Activated T-cell treated with anti-CD3 and anti-CD28 coated beads for 48 hours (primary cell): ENCODE measurements at regions not wholly inside any gene's neighbourhood (a gene's known extent, or its start where the extent isn't known, plus 50 kb on each side); places are given as distances from the start of the nearest gene placed in this dataset.
"Not testable (repeated sequence)": the region's sequence is repeated elsewhere in the genome, so short reads cannot be mapped to it uniquely, and the experiment has no call there.

Experiments
- DNase-seq: peaks from one replicate; pipeline ENCODE4 v3.0.0-alpha.2; 2020; ENCODE audit warnings: low read depth

DNA sequence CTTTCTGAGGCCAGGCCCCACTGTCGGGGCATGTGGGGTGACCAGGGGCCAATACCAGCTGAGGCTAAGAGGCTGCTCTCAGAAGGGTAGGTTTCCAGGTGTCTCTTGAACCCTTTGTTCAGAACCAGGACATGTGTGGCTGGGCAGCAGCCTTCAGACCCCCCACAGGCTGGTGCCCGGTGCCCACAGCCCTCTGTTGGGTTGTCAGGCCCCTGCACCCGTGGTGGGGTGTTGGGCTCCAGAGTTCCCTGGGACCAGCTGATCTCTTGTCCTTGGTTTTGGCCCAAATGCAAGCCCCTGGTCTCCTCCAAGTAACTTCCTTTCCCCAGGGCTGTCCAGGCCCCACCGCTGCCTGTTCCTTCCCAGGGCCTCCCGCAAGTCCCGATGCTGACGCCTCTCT is 226.0 kb downstream of the TMEM121 start:
- DNase-seq: not testable (repeated sequence)

DNA sequence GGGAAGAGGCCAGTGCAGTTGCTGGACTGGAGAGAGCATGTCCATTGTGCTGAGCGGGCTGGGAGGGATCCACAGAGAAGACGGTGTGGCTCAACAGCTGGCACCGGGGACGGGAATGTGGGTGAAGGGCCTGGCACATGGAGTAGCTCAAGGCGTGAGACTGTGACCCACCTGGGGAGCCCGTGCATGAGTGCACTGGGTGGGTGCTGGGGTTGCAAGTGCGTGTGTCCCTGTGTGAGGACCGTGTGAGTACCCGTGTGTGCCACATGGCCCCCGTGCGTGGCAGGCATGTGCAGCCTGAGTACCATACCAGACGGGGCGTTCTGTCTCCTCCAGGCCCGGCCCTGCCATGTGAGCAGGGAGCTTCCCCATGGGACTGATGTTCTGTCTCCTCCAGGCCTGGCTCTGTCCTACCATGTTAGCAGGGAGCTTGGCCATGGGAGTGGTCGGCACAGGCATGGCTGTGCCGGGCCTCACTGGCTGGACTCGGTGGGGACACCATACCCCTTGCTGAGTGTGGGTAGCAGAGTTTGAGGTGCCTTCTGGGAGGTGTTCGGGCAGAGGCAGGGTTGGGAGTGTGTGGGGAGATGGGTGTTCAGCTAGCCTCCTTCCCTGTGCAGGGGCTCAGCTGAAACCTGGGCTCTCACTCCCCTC is 234.4 kb downstream of the TMEM121 start:
- no peak for DNase-seq

- not testable (repeated sequence) for DNase-seq
Observed at GRCh38 chr14:105761345-105761740, 235.0 kb downstream of the TMEM121 start.

DNA sequence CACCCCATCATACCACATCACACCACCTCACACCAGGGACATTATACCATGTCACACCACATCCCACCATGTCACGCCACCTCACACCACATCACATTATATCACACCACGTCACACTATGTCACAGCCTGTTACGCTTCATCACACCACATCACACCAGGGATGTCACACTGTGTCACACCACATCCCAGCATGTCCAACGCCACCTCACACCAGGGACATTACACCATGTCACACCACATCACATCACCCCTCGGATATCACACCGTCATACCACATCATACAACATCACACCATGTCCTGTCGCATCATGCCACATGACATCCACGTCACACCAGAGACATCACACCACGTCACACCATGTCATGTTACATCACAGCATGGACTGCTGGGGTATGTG is 235.5 kb downstream of the TMEM121 start:
- no peak for DNase-seq

GRCh38 chr14:105762262-105762661 is 235.9 kb downstream of the TMEM121 start:
- DNase-seq: not testable (repeated sequence)

DNA sequence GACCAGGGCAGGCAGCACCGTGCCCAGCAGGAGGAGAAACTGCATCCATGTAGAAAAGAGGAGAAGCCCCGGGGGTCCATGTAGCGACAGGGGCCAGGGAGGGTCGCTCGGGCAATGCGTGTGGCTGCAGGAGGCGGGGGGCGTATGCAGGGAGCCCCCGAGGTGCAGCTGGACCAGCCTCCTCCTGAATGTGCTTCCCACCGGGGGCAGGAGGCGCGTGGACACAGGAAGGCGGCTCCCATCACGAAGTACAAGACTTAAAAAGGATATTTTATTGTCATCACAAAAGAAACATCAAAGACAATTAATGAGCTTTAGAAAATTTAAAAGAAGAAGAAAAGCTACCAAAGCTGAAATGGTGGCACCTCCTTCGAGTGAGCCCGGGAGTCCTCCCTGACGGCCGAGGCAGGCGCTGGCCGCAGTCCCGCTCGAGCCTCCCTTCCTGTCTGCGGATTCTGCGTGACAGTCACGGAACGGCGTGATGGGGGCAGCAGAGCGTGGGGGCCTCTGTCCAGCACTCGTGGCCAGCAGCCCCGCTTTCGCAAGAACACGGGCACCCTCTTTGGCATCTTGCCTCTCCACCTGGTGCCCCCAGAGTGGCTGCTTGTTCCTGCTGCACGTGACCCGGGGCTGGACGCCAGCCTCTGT is 238.0 kb downstream of the TMEM121 start:
- DNase-seq: not testable (repeated sequence)

GRCh38 chr14:105765072-105765825 is 238.9 kb downstream of the TMEM121 start:
- DNase-seq: not testable (repeated sequence)

DNA sequence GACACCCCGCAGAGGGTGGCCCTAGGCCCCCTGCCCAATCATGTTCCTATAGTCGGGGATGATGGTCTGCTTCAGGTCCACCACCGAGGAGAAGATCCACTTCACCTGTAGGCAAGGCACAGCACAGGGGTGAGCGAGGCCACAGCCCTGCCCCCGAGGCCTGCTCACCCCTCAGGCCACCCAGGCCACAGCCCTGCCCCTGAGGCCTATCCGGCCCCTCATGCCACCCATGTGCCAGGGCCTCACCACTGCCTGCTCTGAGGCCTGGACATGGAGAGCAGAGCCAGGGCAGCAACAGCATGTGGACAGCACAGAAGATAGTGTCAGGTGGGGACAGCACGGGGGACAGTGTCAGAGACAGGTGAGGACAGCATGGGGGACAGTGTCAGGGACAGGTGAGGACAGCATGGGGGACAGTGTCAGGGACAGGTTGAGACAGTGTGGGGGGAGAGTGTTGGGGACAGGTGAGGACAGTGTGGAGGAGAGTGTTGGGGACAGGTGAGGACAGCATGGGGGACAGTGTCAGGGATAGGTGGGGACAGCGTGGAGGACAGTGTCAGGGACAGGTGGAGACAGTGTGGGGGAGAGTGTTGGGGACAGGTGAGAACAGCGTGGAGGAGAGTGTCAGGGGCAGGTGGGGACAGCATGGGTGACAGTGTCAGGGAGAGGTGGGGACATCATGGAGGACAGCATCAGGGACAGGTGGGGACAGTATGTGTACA is 239.7 kb downstream of the TMEM121 start:
- DNase-seq: no peak

GRCh38 chr14:105767315-105767714 is 240.9 kb downstream of the TMEM121 start:
- DNase-seq: no peak

DNA sequence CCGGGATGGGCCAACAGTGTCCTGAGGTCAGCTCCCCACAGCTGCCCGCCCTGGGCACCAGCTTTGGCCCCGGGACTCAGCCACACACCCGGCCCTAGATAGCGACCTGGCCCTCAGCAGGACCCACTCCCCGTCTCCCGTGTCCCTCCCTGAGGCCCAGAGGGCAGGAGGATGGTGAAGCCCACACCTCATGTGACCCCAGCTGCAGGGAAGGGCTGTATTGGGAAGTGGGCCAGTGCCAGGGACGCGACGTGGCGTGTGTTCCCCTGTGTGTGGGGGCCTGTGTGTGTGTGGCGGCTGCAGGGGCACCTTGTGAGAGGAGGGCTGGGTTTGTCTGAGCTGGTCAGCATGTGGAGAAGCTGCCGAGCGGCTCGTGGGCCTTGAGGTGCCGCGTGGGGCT is 241.7 kb downstream of the TMEM121 start:
- DNase-seq: not testable (repeated sequence)

GRCh38 chr14:105769061-105769730 is 242.8 kb downstream of the TMEM121 start:
- not testable (repeated sequence) for DNase-seq

GRCh38 chr14:105770619-105771216 is 244.3 kb downstream of the TMEM121 start:
- not testable (repeated sequence) for DNase-seq

DNA sequence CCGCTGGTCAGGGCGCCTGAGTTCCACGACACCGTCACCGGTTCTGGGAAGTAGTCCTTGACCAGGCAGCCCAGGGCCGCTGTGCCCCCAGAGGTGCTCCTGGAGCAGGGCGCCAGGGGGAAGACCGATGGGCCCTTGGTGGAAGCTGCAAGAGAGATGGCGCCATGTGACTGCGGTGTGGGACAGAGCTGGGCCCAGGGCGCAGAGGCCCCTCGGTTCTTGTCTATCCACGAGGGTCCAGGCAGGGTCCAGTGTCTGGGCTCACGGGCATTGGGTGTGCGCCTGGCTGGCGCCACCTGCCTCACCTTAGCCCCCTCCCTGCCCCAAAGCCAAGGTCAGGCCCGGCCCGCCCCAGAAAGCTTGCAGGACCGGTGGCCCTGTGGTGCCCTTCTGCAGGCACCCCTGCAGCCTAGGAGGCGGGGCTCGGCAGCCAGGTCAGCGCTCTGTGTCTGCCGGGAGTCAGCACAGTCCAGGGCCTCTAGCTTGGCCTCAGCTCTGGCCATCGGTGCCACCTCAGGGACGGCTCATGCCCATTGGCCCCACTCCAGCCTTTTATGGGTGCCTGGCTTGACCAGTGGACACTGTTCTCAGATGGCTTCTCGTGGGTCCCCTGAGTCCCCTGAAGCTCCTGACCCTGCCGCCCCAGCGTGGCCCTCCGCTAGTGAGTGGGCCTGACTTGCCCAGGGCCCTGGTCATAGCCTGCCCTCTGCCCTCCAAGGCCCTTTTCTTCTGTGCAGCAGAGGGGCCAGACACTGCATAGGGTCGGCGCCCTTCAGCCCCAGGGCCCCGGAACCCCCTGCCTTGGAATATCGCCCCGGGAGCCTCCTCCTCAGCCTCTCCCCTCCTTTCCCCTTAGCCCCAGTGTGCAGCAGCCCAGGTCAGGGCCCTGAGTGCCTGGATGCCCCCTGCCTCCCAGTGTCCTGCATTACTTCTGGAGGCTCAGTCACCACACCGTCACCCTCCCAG is 245.2 kb downstream of the TMEM121 start:
- DNase-seq: not testable (repeated sequence)

GRCh38 chr14:105772710-105773250 is 246.4 kb downstream of the TMEM121 start:
- not testable (repeated sequence) for DNase-seq

GRCh38 chr14:105773584-105773983 is 247.2 kb downstream of the TMEM121 start:
- DNase-seq: no peak

DNA sequence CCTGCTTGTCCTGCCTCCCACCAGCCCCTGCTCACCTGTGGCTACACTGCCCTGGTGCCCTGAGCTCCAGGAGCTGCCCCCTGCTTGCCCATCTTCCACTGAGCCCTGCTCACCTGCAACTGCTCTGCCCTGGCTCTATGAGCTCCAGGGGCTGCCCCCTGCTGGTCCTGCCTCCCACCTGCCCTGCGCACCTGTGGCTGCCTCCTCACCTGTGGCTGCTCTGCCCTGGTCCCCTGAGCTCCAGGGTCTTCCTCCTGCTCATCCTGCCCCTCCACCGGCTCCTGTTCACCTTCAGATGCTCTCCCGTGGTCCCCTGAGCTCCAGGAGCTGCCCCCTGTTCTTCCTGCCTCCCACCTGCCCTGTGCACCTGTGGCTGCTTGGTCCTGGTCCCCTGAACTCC is 247.6 kb downstream of the TMEM121 start:
- no peak for DNase-seq

DNA sequence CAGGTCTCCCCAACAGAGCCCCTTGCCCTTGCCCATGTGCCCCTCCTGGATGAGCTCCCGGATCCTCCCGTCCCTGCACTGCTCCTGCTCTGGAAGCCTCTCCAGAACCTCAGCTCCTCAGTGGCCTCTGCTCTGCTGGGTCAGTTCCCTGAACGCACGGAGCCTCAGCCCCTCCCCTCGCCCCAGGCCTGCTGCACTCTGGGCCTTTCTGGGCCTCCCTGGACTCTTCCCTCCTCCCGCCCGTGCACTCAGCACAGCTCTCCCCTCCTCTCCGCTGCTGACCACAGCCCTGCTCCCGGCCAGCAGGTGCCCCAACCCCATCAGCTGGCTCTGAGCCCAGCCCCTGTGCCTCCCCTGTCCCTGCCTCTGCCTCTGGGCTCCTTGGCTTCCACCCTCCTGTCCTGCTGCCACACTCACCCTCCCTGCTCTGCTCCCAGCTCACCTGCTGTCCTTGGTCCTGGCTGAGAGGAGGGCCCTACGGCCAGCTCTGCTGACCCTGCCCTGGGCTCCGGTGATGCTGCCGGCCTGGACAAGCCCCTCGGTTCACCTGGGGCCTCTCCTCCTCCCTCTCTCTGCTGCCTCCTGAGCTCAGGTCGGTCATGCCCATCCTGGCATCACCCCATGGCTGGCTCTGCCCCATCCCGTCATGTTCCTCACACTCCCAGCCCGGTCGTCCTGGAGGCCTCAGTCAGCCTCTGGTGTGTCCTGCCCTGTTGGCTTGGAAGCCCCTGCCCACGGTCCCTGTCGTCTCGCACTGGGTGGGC is 248.4 kb downstream of the TMEM121 start:
- DNase-seq: not testable (repeated sequence)

GRCh38 chr14:105775349-105775923 is 249.1 kb downstream of the TMEM121 start:
- DNase-seq: not testable (repeated sequence)

GRCh38 chr14:105776112-105776511 is 249.7 kb downstream of the TMEM121 start:
- DNase-seq: not testable (repeated sequence)
